ENCODE measurements at regions not wholly inside any gene's neighbourhood (a gene's known extent, or its start where the extent isn't known, plus 50 kb on each side); places are given as distances from the start of the nearest gene placed in this dataset.
"Not testable (repeated sequence)": the region's sequence is repeated elsewhere in the genome, so short reads cannot be mapped to it uniquely, and the experiment has no call there.

GRCh38 chr14:104472536-104473243 is 106.9 kb upstream of the C14orf180 start:
- no peak for DNase-seq
- TF ChIP-seq POLR2A (IDR thresholded peaks at IDR 0.05; ENCODE audit: low read length) (no peak), GATA1 (IDR thresholded peaks at IDR 0.05; ENCODE audit: low read depth, low read length) (no peak)

- DNase-seq = no peak
These were observed 106.4 kb upstream of the C14orf180 start for GRCh38 chr14:104473244-104473565.

GRCh38 chr14:104473649-104474494 is 105.7 kb upstream of the C14orf180 start:
- TF ChIP-seq GATA1 (IDR thresholded peaks at IDR 0.05; ENCODE audit: low read depth, low read length) (no peak), POLR2A (IDR thresholded peaks at IDR 0.05; ENCODE audit: low read length) (no peak)
- no peak for DNase-seq

More at GRCh38 chr14:104473244-104473565, 106.4 kb upstream of the C14orf180 start:
- TF ChIP-seq POLR2A (IDR thresholded peaks at IDR 0.05; ENCODE audit: low read length) (no peak), GATA1 (IDR thresholded peaks at IDR 0.05; ENCODE audit: low read depth, low read length) (no peak)

GRCh38 chr14:104474495-104475213 is 104.9 kb upstream of the C14orf180 start:
- TF ChIP-seq POLR2A (IDR thresholded peaks at IDR 0.05; ENCODE audit: low read length) = no peak
- TF ChIP-seq GATA1 (IDR thresholded peaks at IDR 0.05; ENCODE audit: low read depth, low read length) = no peak
- DNase-seq = no peak

- TF ChIP-seq GATA1 (IDR thresholded peaks at IDR 0.05; ENCODE audit: low read depth, low read length) (no peak), POLR2A (IDR thresholded peaks at IDR 0.05; ENCODE audit: low read length) (no peak)
These were observed 104.3 kb upstream of the C14orf180 start for GRCh38 chr14:104475256-104475655.

GRCh38 chr14:104475802-104476201 is 103.8 kb upstream of the C14orf180 start:
- no peak for DNase-seq
- no peak for TF ChIP-seq POLR2A (IDR thresholded peaks at IDR 0.05; ENCODE audit: low read length)

More at GRCh38 chr14:104475256-104475655, 104.3 kb upstream of the C14orf180 start:
- DNase-seq = no peak

GRCh38 chr14:104476437-104476836 is 103.1 kb upstream of the C14orf180 start:
- no peak for DNase-seq
- TF ChIP-seq POLR2A (IDR thresholded peaks at IDR 0.05; ENCODE audit: low read length) = no peak
- TF ChIP-seq GATA1 (IDR thresholded peaks at IDR 0.05; ENCODE audit: low read depth, low read length) = no peak

- TF ChIP-seq POLR2A (IDR thresholded peaks at IDR 0.05; ENCODE audit: low read length) (no peak), GATA1 (IDR thresholded peaks at IDR 0.05; ENCODE audit: low read depth, low read length) (no peak)
- DNase-seq = no peak
These were observed 102.4 kb upstream of the C14orf180 start for GRCh38 chr14:104477117-104477623.

- TF ChIP-seq POLR2A (IDR thresholded peaks at IDR 0.05; ENCODE audit: low read length) (no peak), GATA1 (IDR thresholded peaks at IDR 0.05; ENCODE audit: low read depth, low read length) (no peak)
- DNase-seq = no peak
These were observed 101.7 kb upstream of the C14orf180 start for GRCh38 chr14:104477666-104478380.

- DNase-seq = no peak
- TF ChIP-seq GATA1 (IDR thresholded peaks at IDR 0.05; ENCODE audit: low read depth, low read length) (no peak), POLR2A (IDR thresholded peaks at IDR 0.05; ENCODE audit: low read length) (no peak)
These were observed 100.9 kb upstream of the C14orf180 start for GRCh38 chr14:104478656-104479055.

GRCh38 chr14:104479901-104480300 is 99.7 kb upstream of the C14orf180 start:
- no peak for DNase-seq
- TF ChIP-seq GATA1 (IDR thresholded peaks at IDR 0.05; ENCODE audit: low read depth, low read length) = no peak
- TF ChIP-seq POLR2A (IDR thresholded peaks at IDR 0.05; ENCODE audit: low read length) = no peak

- DNase-seq = no peak
- TF ChIP-seq GATA1 (IDR thresholded peaks at IDR 0.05; ENCODE audit: low read depth, low read length) = no peak
- no peak for TF ChIP-seq POLR2A (IDR thresholded peaks at IDR 0.05; ENCODE audit: low read length)
These were observed 98.2 kb upstream of the C14orf180 start for GRCh38 chr14:104481323-104481722.

- not testable (repeated sequence) for DNase-seq
These were observed 97.5 kb upstream of the C14orf180 start for GRCh38 chr14:104482017-104482416.

Measured in erythroblast (primary cell).